CD4-positive, alpha-beta T cell (primary cell): ENCODE measurements at regions not wholly inside any gene's neighbourhood (a gene's known extent, or its start where the extent isn't known, plus 50 kb on each side); places are given as distances from the start of the nearest gene placed in this dataset.

Source experiments
- ATAC-seq: fragments of 200-7000 bp; cut with Tn5 transposase; one replicate; pipeline ENCODE4 v1.10.0; 2022; ENCODE audit warnings: mild to moderate bottlenecking; ENCODE audit not compliant: poor library complexity
- CTCF ChIA-PET: fragments of 350-600 bp; sonication (Branson Sonifier 250); formaldehyde crosslinking; loops from one replicate; lab custom pipeline; 2021; ENCODE audit warnings: antibody characterized with exemption, inconsistent platforms; lab: Charles Lee
- POLR2A ChIA-PET: fragments of 350-600 bp; sonication (Branson Sonifier 250); formaldehyde crosslinking; loops from one replicate; lab custom pipeline; 2021; ENCODE audit warnings: antibody characterized with exemption, inconsistent platforms; lab: Charles Lee
- DNase-seq, 14 experiments: peaks; one replicate each; pipeline ENCODE4 v3.0.0-alpha.2; 2013 to 2020; ENCODE audit warnings: mixed read lengths in 2 of 14
- H3K27ac ChIP-seq, 2 donors: one replicate each; pipeline versions ENCODE4 v1.5.1 to v1.7.0; 2013; ENCODE audit warnings: low read length in 2 of 2, low read depth in 1 of 2, mild to moderate bottlenecking in 1 of 2
- H3K27me3 ChIP-seq, 2 experiments: 1 replicate in 1 of 2; 2 replicates in 1 of 2; pipeline versions ENCODE4 v1.6.1 to v1.7.0; 2013; ENCODE audit warnings: low read length in 2 of 2, control low read depth in 1 of 2, mild to moderate bottlenecking in 1 of 2, moderate library complexity in 1 of 2; ENCODE audit not compliant: insufficient read depth in 2 of 2, control insufficient read depth in 1 of 2
- H3K36me3 ChIP-seq: one replicate; pipeline ENCODE4 v1.6.1; 2013; ENCODE audit warnings: low read length, control low read depth; ENCODE audit not compliant: insufficient read depth
- H3K4me1 ChIP-seq: one replicate; pipeline ENCODE4 v1.6.1; 2013; ENCODE audit warnings: low read length, control low read depth; ENCODE audit not compliant: insufficient read depth
- H3K4me3 ChIP-seq: one replicate; pipeline ENCODE4 v1.5.1; 2013; ENCODE audit warnings: mild to moderate bottlenecking, low read length, moderate library complexity
- H3K9me3 ChIP-seq, 2 experiments: 1 replicate in 1 of 2; 2 replicates in 1 of 2; pipeline versions ENCODE4 v1.6.1 to v1.7.0; 2013; ENCODE audit warnings: low read length in 2 of 2, mild to moderate bottlenecking in 2 of 2, control low read depth in 1 of 2, moderate library complexity in 1 of 2; ENCODE audit not compliant: control insufficient read depth in 1 of 2, insufficient read depth in 1 of 2
- H3K27ac Mint-ChIP-seq: one replicate; pipeline ENCODE4 v1.8.0; 2020; ENCODE audit warnings: mixed read lengths
- H3K27me3 Mint-ChIP-seq: one replicate; pipeline ENCODE4 v1.8.0; 2021; ENCODE audit warnings: mixed read lengths
- H3K36me3 Mint-ChIP-seq: one replicate; pipeline ENCODE4 v1.8.0; 2021; ENCODE audit warnings: low read depth, mixed read lengths
- H3K4me1 Mint-ChIP-seq: one replicate; pipeline ENCODE4 v1.8.0; 2021; ENCODE audit warnings: low read depth, mixed read lengths
- H3K4me3 Mint-ChIP-seq: one replicate; pipeline ENCODE4 v1.8.0; 2020; ENCODE audit warnings: mild to moderate bottlenecking, mixed read lengths
- H3K9me3 Mint-ChIP-seq: one replicate; pipeline ENCODE4 v1.8.0; 2020; ENCODE audit warnings: mixed read lengths
- CTCF ChIP-seq: fragments of 200-600 bp; IDR thresholded peaks from one replicate; pipeline ENCODE4 v1.8.0; 2022; ENCODE audit warnings: antibody characterized with exemption, mild to moderate bottlenecking
- intact Hi-C, 2 experiments: fragments of 100-400 bp; cut with DNase I in 1 of 2; cut with micrococcal nuclease in 1 of 2; formaldehyde crosslinking; loops; one replicate each; pipeline versions ENCODE4 v1.15.1 to v1.9.0; 2023 to 2025; cut with DNase I, micrococcal nuclease

- H3K9me3 Mint-ChIP-seq: peaks cover 6% of the 10 kb centered on the region
- H3K4me1 Mint-ChIP-seq: no peaks in the 10 kb centered on the region
- no peak overlapping the region for H3K27ac Mint-ChIP-seq
Measured at GRCh38 chr10:3712707-3713106, 72.3 kb downstream of the KLF6 start.

GRCh38 chr10:3711918-3712317 is 73.1 kb downstream of the KLF6 start:
- CTCF ChIA-PET: interaction anchor here (0.7 kb wide), 1 partner anchor 330 kb away, joined by 3 read pairs; no protein-coding TSS in a partner anchor
- H3K27me3 ChIP-seq: no peaks in the 10 kb centered on the region
- no peak for TF ChIP-seq CTCF
- no peaks in the 10 kb centered on the region for H3K36me3 ChIP-seq
- Mint-ChIP-seq H3K4me3 (no peak overlapping the region), H3K4me1 (no peaks in the 10 kb centered on the region), H3K9me3 (peaks cover 6% of the 10 kb centered on the region), H3K27me3 (no peaks in the 10 kb centered on the region), H3K36me3 (no peaks in the 10 kb centered on the region), H3K27ac (no peak overlapping the region)
- no peak overlapping the region for H3K27ac ChIP-seq
- intact Hi-C loops: no loop called here
- peaks cover 0 to 12% of the 10 kb centered on the region in 2 experiments for H3K9me3 ChIP-seq
- ATAC-seq (no peak), DNase-seq (no peak)
- POLR2A ChIA-PET: no interaction called here
- H3K4me3 ChIP-seq: no peak overlapping the region
- no peaks in the 10 kb centered on the region for H3K4me1 ChIP-seq

More at GRCh38 chr10:3712707-3713106, 72.3 kb downstream of the KLF6 start:
- Histone ChIP-seq H3K9me3 (peaks cover 0 to 12% of the 10 kb centered on the region in 2 experiments), H3K4me3 (no peak overlapping the region), H3K4me1 (no peaks in the 10 kb centered on the region), H3K36me3 (no peaks in the 10 kb centered on the region), H3K27me3 (no peaks in the 10 kb centered on the region), H3K27ac (no peak overlapping the region)
- POLR2A ChIA-PET: no interaction called here
- ATAC-seq (no peak), DNase-seq (no peak)
- no peaks in the 10 kb centered on the region for H3K36me3 Mint-ChIP-seq
- intact Hi-C loops: no loop called here
- CTCF ChIA-PET: interaction anchor here (0.7 kb wide), 1 partner anchor 329 kb away, joined by 3 read pairs; no protein-coding TSS in a partner anchor
- no peak overlapping the region for H3K4me3 Mint-ChIP-seq
- no peaks in the 10 kb centered on the region for H3K27me3 Mint-ChIP-seq
- no peak for TF ChIP-seq CTCF

- ATAC-seq (no peak), DNase-seq (no peak)
- POLR2A ChIA-PET: no interaction called here
- Mint-ChIP-seq H3K27ac (no peak overlapping the region), H3K4me1 (no peaks in the 10 kb centered on the region), H3K27me3 (no peaks in the 10 kb centered on the region), H3K4me3 (no peak overlapping the region), H3K9me3 (peaks cover 6% of the 10 kb centered on the region), H3K36me3 (no peaks in the 10 kb centered on the region)
- Histone ChIP-seq H3K4me3 (no peak overlapping the region), H3K4me1 (no peaks in the 10 kb centered on the region), H3K27me3 (no peaks in the 10 kb centered on the region), H3K27ac (no peak overlapping the region), H3K9me3 (peaks cover 0 to 12% of the 10 kb centered on the region in 2 experiments), H3K36me3 (no peaks in the 10 kb centered on the region)
- intact Hi-C loops: no loop called here
- no peak for TF ChIP-seq CTCF
- CTCF ChIA-PET: no interaction called here
Measured at GRCh38 chr10:3710764-3711163, 74.2 kb downstream of the KLF6 start.
